IMR-90 (cell line): ENCODE measurements at regions not wholly inside any gene's neighbourhood (a gene's known extent, or its start where the extent isn't known, plus 50 kb on each side); places are given as distances from the start of the nearest gene placed in this dataset.

Experiments used
- ATAC-seq: fragments of 200-7000 bp; cut with Tn5 transposase; 2 replicates; pipeline ENCODE4 v1.9.1; 2020; ENCODE audit warnings: low read depth, mild to moderate bottlenecking, moderate library complexity
- BruUV-seq: library from RNA; stranded (reverse); fragments of 400-500 nt; replicated peaks from 2 replicates; lab custom pipeline; 2021; lab: Mats Ljungman, UMichigan
- CTCF ChIA-PET: fragments of 300-600 bp; formaldehyde crosslinking; extraction: SDS; loops from one replicate; lab custom pipeline; 2021; ENCODE audit warnings: antibody characterized with exemption; lab: Yijun Ruan, JAX
- POLR2A ChIA-PET: fragments of 300-600 bp; sonication (Branson Sonifier 250); formaldehyde crosslinking; loops from one replicate; lab custom pipeline; 2022; ENCODE audit warnings: antibody characterized with exemption; ENCODE audit not compliant: unreplicated experiment; lab: Charles Lee
- DNase-seq: peaks from one replicate; pipeline ENCODE4 v3.0.0; 2013
- H2AFZ ChIP-seq: replicated peaks from 2 replicates; pipeline ENCODE3; 2013; ENCODE audit warnings: low read length, mild to moderate bottlenecking; ENCODE audit not compliant: poor library complexity
- H2AK5ac ChIP-seq: 2 replicates; pipeline ENCODE4 v1.6.1; 2013; ENCODE audit warnings: low read depth, low read length, inconsistent platforms
- H2AK9ac ChIP-seq: replicated peaks from 2 replicates; pipeline ENCODE3; 2013; ENCODE audit warnings: mild to moderate bottlenecking, low read depth, low read length, moderate library complexity; ENCODE audit not compliant: poor library complexity
- H2BK120ac ChIP-seq: 2 replicates; pipeline ENCODE4 v1.6.1; 2013; ENCODE audit warnings: low read depth, low read length, inconsistent platforms
- H2BK15ac ChIP-seq: 3 replicates; pipeline ENCODE4 v1.6.1; 2013; ENCODE audit warnings: low read depth, low read length, inconsistent platforms
- H2BK20ac ChIP-seq: 2 replicates; pipeline ENCODE4 v1.6.1; 2013; ENCODE audit warnings: low read depth, mild to moderate bottlenecking, inconsistent platforms, low read length, moderate library complexity
- H2BK5ac ChIP-seq: 2 replicates; pipeline ENCODE4 v1.6.1; 2013; ENCODE audit warnings: mild to moderate bottlenecking, low read depth, low read length, inconsistent platforms; ENCODE audit not compliant: poor library complexity, severe bottlenecking
- H3K14ac ChIP-seq: replicated peaks from 2 replicates; pipeline ENCODE4 v1.6.1; 2013; ENCODE audit warnings: low read depth, low read length, inconsistent platforms
- H3K18ac ChIP-seq: 2 replicates; pipeline ENCODE4 v1.6.1; 2013; ENCODE audit warnings: low read depth, low read length, control low read depth
- H3K23ac ChIP-seq: 2 replicates; pipeline ENCODE4 v1.6.1; 2013; ENCODE audit warnings: low read depth, low read length, inconsistent platforms
- H3K27ac ChIP-seq: 2 replicates; pipeline ENCODE4 v1.5.1; 2013; ENCODE audit warnings: mild to moderate bottlenecking, control low read depth, low read length; ENCODE audit not compliant: insufficient read depth
- H3K27me3 ChIP-seq: 2 replicates; pipeline ENCODE4 v1.6.1; 2013; ENCODE audit warnings: low read length; ENCODE audit not compliant: control insufficient read depth, insufficient read depth
- H3K36me3 ChIP-seq: 2 replicates; pipeline ENCODE4 v1.6.1; 2013; ENCODE audit warnings: low read length, mixed read lengths; ENCODE audit not compliant: control insufficient read depth, insufficient read depth
- H3K4ac ChIP-seq: 2 replicates; pipeline ENCODE4 v1.6.1; 2013; ENCODE audit warnings: low read depth, low read length, inconsistent platforms
- H3K4me1 ChIP-seq: 2 replicates; pipeline ENCODE4 v1.6.1; 2013; ENCODE audit warnings: low read length, mixed read lengths; ENCODE audit not compliant: control insufficient read depth, insufficient read depth
- H3K4me2 ChIP-seq: 2 replicates; pipeline ENCODE4 v1.6.1; 2013; ENCODE audit warnings: low read depth, mild to moderate bottlenecking, control low read depth, low read length, moderate library complexity
- H3K4me3 ChIP-seq: 2 replicates; pipeline ENCODE4 v1.5.1; 2013; ENCODE audit warnings: low read depth, mild to moderate bottlenecking, control low read depth, low read length, moderate library complexity; ENCODE audit not compliant: insufficient read depth
- H3K56ac ChIP-seq: 2 replicates; pipeline ENCODE4 v1.6.1; 2013; ENCODE audit warnings: low read length, inconsistent platforms; ENCODE audit not compliant: insufficient read depth; ENCODE audit errors: extremely low read depth
- H3K79me1 ChIP-seq, 2 experiments: 2 replicates each; pipeline ENCODE4 v1.6.1; 2013; ENCODE audit warnings: low read length in 2 of 2, inconsistent platforms in 1 of 2, low read depth in 1 of 2
- H3K9ac ChIP-seq: 2 replicates; pipeline ENCODE4 v1.6.1; 2013; ENCODE audit warnings: low read depth, low read length, control low read depth
- H3K9me1 ChIP-seq: 2 replicates; pipeline ENCODE4 v1.6.1; 2013; ENCODE audit warnings: low read length, inconsistent platforms; ENCODE audit not compliant: insufficient read depth
- H3K9me3 ChIP-seq: 2 replicates; pipeline ENCODE4 v1.6.1; 2013; ENCODE audit warnings: low read length; ENCODE audit not compliant: control insufficient read depth, insufficient read depth
- H4K20me1 ChIP-seq: 2 replicates; pipeline ENCODE4 v1.6.1; 2013; ENCODE audit warnings: low read length, inconsistent platforms; ENCODE audit not compliant: insufficient read depth
- H4K5ac ChIP-seq: 2 replicates; pipeline ENCODE4 v1.6.1; 2013; ENCODE audit warnings: mild to moderate bottlenecking, low read depth, low read length, control low read depth
- H4K8ac ChIP-seq, 2 experiments: 2 replicates each; pipeline ENCODE4 v1.6.1; 2013; ENCODE audit warnings: low read depth in 2 of 2, low read length in 2 of 2, control low read depth in 1 of 2, inconsistent platforms in 1 of 2
- H4K91ac ChIP-seq: 2 replicates; pipeline ENCODE4 v1.6.1; 2013; ENCODE audit warnings: low read depth, low read length, inconsistent platforms; ENCODE audit not compliant: insufficient read depth
- MXI1 ChIP-seq: IDR thresholded peaks from 2 replicates; pipeline ENCODE4 v1.6.1; 2012; ENCODE audit warnings: low read depth, mild to moderate bottlenecking, low read length, moderate library complexity, borderline replicate concordance
- NFE2L2 ChIP-seq: fragments of 150-350 bp; IDR thresholded peaks from 2 replicates; pipeline ENCODE4 v1.6.1; 2016; ENCODE audit warnings: low read depth, mild to moderate bottlenecking, low read length
- RAD21 ChIP-seq: IDR thresholded peaks from 2 replicates; pipeline ENCODE4 v1.6.1; 2012; ENCODE audit warnings: low read length, improper control_type of control experiment
- RFX5 ChIP-seq: IDR thresholded peaks from 2 replicates; pipeline ENCODE4 v1.8.0; 2012; ENCODE audit warnings: low read depth, mild to moderate bottlenecking, low read length, moderate library complexity
- WGBS, 2 experiments: methylation state at CpG; one replicate each; pipeline versions ENCODE4 v1.1.5 to v1.1.7; 2013; ENCODE audit warnings: missing lambda C conversion rate in 2 of 2; ENCODE audit not compliant: insufficient read length in 1 of 2; ENCODE audit errors: extremely low coverage in 2 of 2; 5-methylcytosine and 5-hydroxymethylcytosine counted together
- dilution Hi-C: fragments of 300-500 bp; cut with HindIII; formaldehyde crosslinking; loops from one replicate; pipeline ENCODE4 v1.14.3; 2018; ENCODE audit warnings: low sequenced_read_pairs; ENCODE audit not compliant: unreplicated experiment
- in situ Hi-C: fragments of 300-500 bp; cut with MboI; formaldehyde crosslinking; loops from 3 replicates; pipeline ENCODE4 v1.14.3; 2019; ENCODE audit warnings: low sequenced_read_pairs, inconsistent platforms, mixed read lengths
- intact Hi-C: fragments of 100-400 bp; cut with micrococcal nuclease; formaldehyde crosslinking; loops from 2 replicates; pipeline ENCODE4 v1.10.0; 2022

DNA sequence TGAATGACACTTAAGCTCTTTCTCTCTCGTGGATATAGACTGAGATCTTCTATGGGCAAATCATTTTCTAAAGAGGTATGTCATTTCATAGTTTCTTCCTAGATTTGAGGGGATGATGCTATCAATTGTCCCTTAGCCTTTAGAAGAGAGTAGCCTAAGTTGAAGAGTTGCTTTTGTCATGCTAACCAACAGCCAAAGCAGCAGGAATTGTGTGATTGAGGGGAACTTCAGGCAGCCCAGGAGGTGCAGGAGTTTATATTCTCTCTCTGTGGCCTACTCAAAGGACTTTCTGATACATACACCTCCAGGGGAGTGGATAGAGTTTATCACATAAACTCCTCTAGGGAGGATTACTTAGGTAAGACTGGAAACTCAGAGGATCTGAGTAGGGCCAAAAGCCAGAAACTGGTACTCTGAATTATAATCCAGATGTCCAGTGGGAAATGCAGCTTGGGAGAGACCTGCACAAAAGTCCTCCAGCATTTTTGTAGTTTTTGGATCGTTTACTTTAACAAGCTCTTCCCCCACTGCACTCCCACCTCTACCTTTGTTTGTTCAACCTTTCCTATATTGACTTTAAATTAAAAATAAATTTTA lies 150.7 kb upstream of the CCDC68 start:
- H4K8ac ChIP-seq = no peak overlapping the region
- H3K4me2 ChIP-seq = no peak overlapping the region
- ChIA-PET CTCF (no interaction called here), POLR2A (no interaction called here)
- H3K23ac ChIP-seq = no peak overlapping the region
- no CpG with 5 or more reads among the region's 2 CpGs for WGBS, 2 experiments
- H2AFZ ChIP-seq = no peak overlapping the region
- H4K91ac ChIP-seq = no peak overlapping the region
- no peak overlapping the region for H3K4me3 ChIP-seq
- no peak overlapping the region for H3K9ac ChIP-seq
- no peak overlapping the region for H2AK5ac ChIP-seq
- H2BK15ac ChIP-seq = no peak overlapping the region
- no peaks in the 10 kb centered on the region for H3K9me3 ChIP-seq
- no peak overlapping the region for H3K18ac ChIP-seq
- no peak overlapping the region for H2BK5ac ChIP-seq
- H2BK120ac ChIP-seq = no peak overlapping the region
- H4K20me1 ChIP-seq = no peaks in the 10 kb centered on the region
- H3K4me1 ChIP-seq = no peaks in the 10 kb centered on the region
- H3K56ac ChIP-seq = no peak overlapping the region
- ATAC-seq (no peak), DNase-seq (no peak)
- H4K5ac ChIP-seq = no peak overlapping the region
- no peaks in the 10 kb centered on the region for H3K79me1 ChIP-seq
- in situ Hi-C loops (loop anchor here (25.0 kb wide), 1 partner anchor 1477 kb away; no protein-coding TSS in a partner anchor), intact Hi-C loops (no loop called here), dilution Hi-C loops (no loop called here)
- H3K27me3 ChIP-seq = no peaks in the 10 kb centered on the region; the same call in none of the 2 replicates
- H3K4ac ChIP-seq = no peak overlapping the region
- no peaks in the 10 kb centered on the region for H3K36me3 ChIP-seq
- H3K27ac ChIP-seq = no peak overlapping the region
- H2AK9ac ChIP-seq = no peak overlapping the region
- H3K9me1 ChIP-seq = no peaks in the 10 kb centered on the region
- BruUV-seq = no TSS peak
- H2BK20ac ChIP-seq = no peak overlapping the region
- TF ChIP-seq MXI1 (no peak), NFE2L2 (no peak), RFX5 (no peak), RAD21 (no peak)
- H3K14ac ChIP-seq = no peak overlapping the region
